Stomach (tissue), 8 donors: ENCODE measurements at regions not wholly inside any gene's neighbourhood (a gene's known extent, or its start where the extent isn't known, plus 50 kb on each side); places are given as distances from the start of the nearest gene placed in this dataset.

ENCODE experiments used
- DNase-seq, 2 donors: peaks; one replicate each; pipeline versions ENCODE4 v3.0.0 to v3.0.0-alpha.2; 2013 to 2019
- H3K27ac ChIP-seq, 5 donors: fragments of 200-600 bp in 4 of 5; sonication (generic) in 4 of 5; one replicate each; pipeline ENCODE4 v1.5.1; 2013 to 2019; ENCODE audit warnings: mild to moderate bottlenecking in 1 of 5, moderate library complexity in 1 of 5
- H3K27me3 ChIP-seq, 3 donors: fragments of 200-600 bp; sonication (generic); one replicate each; pipeline ENCODE4 v1.5.1; 2017 to 2019; ENCODE audit warnings: mixed run types in 1 of 3
- H3K36me3 ChIP-seq, 4 donors: fragments of 200-600 bp; sonication (generic); 1 replicate in 3 of 4; 2 replicates in 1 of 4; pipeline ENCODE4 v1.5.1; 2016 to 2019
- H3K4me1 ChIP-seq, 4 donors: fragments of 200-600 bp; sonication (generic); one replicate each; pipeline ENCODE4 v1.5.1; 2016 to 2019
- H3K4me3 ChIP-seq, 4 donors: fragments of 200-600 bp; sonication (generic) in 3 of 4; one replicate each; pipeline ENCODE4 v1.5.1; 2016 to 2019; ENCODE audit warnings: mild to moderate bottlenecking in 1 of 4
- H3K9me3 ChIP-seq, 4 donors: fragments of 200-600 bp; sonication (generic); one replicate each; pipeline ENCODE4 v1.5.1; 2016 to 2019
- CTCF ChIP-seq, 7 experiments: fragments of 450-650 bp in 4 of 7; fragments of 200-600 bp in 3 of 7; sonication (generic) in 3 of 7; IDR thresholded peaks; one replicate each; pipeline ENCODE4 v1.5.1; 2016 to 2019; ENCODE audit warnings: antibody characterized with exemption in 7 of 7, control low read depth in 2 of 7, mild to moderate bottlenecking in 1 of 7
- EP300 ChIP-seq: sonication (generic); formaldehyde crosslinking; IDR thresholded peaks from one replicate; pipeline ENCODE4 v1.6.1; 2017; ENCODE audit warnings: antibody characterized with exemption
- POLR2A ChIP-seq, 4 donors: fragments of 450-650 bp; IDR thresholded peaks; one replicate each; pipeline ENCODE4 v1.6.1; 2016; ENCODE audit warnings: antibody characterized with exemption in 4 of 4, control low read depth in 2 of 4, mild to moderate bottlenecking in 1 of 4, moderate library complexity in 1 of 4
- POLR2AphosphoS5 ChIP-seq, 3 donors: sonication (generic); formaldehyde crosslinking; IDR thresholded peaks; one replicate each; pipeline ENCODE4 v1.6.1; 2016; ENCODE audit warnings: antibody characterized with exemption in 3 of 3
- WGBS, 5 donors: extraction: QIAGEN DNeasy Blood & Tissue Kit in 3 of 5; methylation state at CpG; one replicate each; pipeline versions ENCODE4 v1.1.5 to v1.1.7; 2013 to 2018; 5-methylcytosine and 5-hydroxymethylcytosine counted together
- intact Hi-C: fragments of 100-400 bp; cut with DNase I; formaldehyde crosslinking; loops from one replicate; pipeline ENCODE4 v1.15.1; 2023; ENCODE audit warnings: low total_unique reads
- donor health status: healthy with polysubstance abuse.
- donor health status: Bipolar disorder and iron deficiency.
- donor health status: healthy.

- DNase-seq, result peak in 1 of 2 donors; percentile 63
- 23 to 63% (median 44%) methylated on average over 3 of the region's 3 CpGs for WGBS, 5 donors
- intact Hi-C loops, result no loop called here
These were observed 449.9 kb downstream of the KLF12 start for GRCh38 chr13:73684286-73684685.

GRCh38 chr13:73683746-73684145 is 450.5 kb downstream of the KLF12 start:
- 84 to 93% (median 88%) methylated on average over 3 of the region's 3 CpGs for WGBS, 5 donors
- no peak for DNase-seq
- intact Hi-C loops, result no loop called here
- no peaks in the 10 kb centered on the region for H3K36me3 ChIP-seq
- no peak overlapping the region for H3K4me3 ChIP-seq
- H3K27me3 ChIP-seq, result no peaks in the 10 kb centered on the region
- H3K4me1 ChIP-seq, result no peaks in the 10 kb centered on the region
- TF ChIP-seq EP300 (no peak), POLR2AphosphoS5 (IDR thresholded peaks at IDR 0.05) (no peak), POLR2A (IDR thresholded peaks at IDR 0.05) (no peak), CTCF (IDR thresholded peaks at IDR 0.05) (no peak)
- no peaks in the 10 kb centered on the region for H3K9me3 ChIP-seq
- no peak overlapping the region for H3K27ac ChIP-seq

More at GRCh38 chr13:73684286-73684685, 449.9 kb downstream of the KLF12 start:
- Histone ChIP-seq H3K4me1 (no peaks in the 10 kb centered on the region), H3K27me3 (no peaks in the 10 kb centered on the region), H3K4me3 (no peak overlapping the region), H3K9me3 (no peaks in the 10 kb centered on the region), H3K27ac (no peak overlapping the region), H3K36me3 (no peaks in the 10 kb centered on the region)
- TF ChIP-seq POLR2AphosphoS5 (IDR thresholded peaks at IDR 0.05), result no peak

GRCh38 chr13:73681779-73682178 is 452.4 kb downstream of the KLF12 start:
- intact Hi-C loops, result no loop called here
- WGBS, 5 donors, result 68 to 88% (median 83%) methylated on average over 2 of the region's 2 CpGs
- Histone ChIP-seq H3K4me1 (peaks cover 0 to 9% (median 0%) of the 10 kb centered on the region in 4 donors), H3K36me3 (no peaks in the 10 kb centered on the region), H3K27ac (no peak overlapping the region), H3K9me3 (no peaks in the 10 kb centered on the region), H3K27me3 (no peaks in the 10 kb centered on the region), H3K4me3 (no peak overlapping the region)
- no peak for DNase-seq
- no peak for TF ChIP-seq CTCF (IDR thresholded peaks at IDR 0.05)

- DNase-seq, result no peak
- Histone ChIP-seq H3K4me3 (no peak overlapping the region), H3K27me3 (no peaks in the 10 kb centered on the region), H3K27ac (no peak overlapping the region), H3K9me3 (no peaks in the 10 kb centered on the region), H3K4me1 (peaks cover 0 to 10% (median under 1%) of the 10 kb centered on the region in 4 donors), H3K36me3 (no peaks in the 10 kb centered on the region)
- 74 to 85% (median 79%) methylated on average over 3 of the region's 3 CpGs for WGBS, 5 donors
- intact Hi-C loops, result no loop called here
- TF ChIP-seq POLR2AphosphoS5 (IDR thresholded peaks at IDR 0.05), result no peak
- no peak for TF ChIP-seq EP300
- TF ChIP-seq POLR2A (IDR thresholded peaks at IDR 0.05), result no peak
- no peak for TF ChIP-seq CTCF (IDR thresholded peaks at IDR 0.05)
These were observed 453.2 kb downstream of the KLF12 start for GRCh38 chr13:73681015-73681414.

GRCh38 chr13:73677048-73677601 is 457.1 kb downstream of the KLF12 start:
- Histone ChIP-seq H3K27me3 (no peaks in the 10 kb centered on the region), H3K4me1 (peaks cover 0 to 40% (median 9%) of the 10 kb centered on the region in 4 donors), H3K9me3 (no peaks in the 10 kb centered on the region), H3K36me3 (no peaks in the 10 kb centered on the region), H3K4me3 (no peak overlapping the region), H3K27ac (no peak overlapping the region)
- whole genome bisulfite sequencing, 5 donors, result 65 to 75% (median 71%) methylated on average over 4 of the region's 4 CpGs
- peak in 1 of 2 donors; percentile 35 for DNase-seq
- TF ChIP-seq POLR2A (IDR thresholded peaks at IDR 0.05) (no peak), POLR2AphosphoS5 (IDR thresholded peaks at IDR 0.05) (no peak), EP300 (no peak), CTCF (IDR thresholded peaks at IDR 0.05) (no peak)
- intact Hi-C loops, result no loop called here
